ENCODE measurements at regions not wholly inside any gene's neighbourhood (a gene's known extent, or its start where the extent isn't known, plus 50 kb on each side); places are given as distances from the start of the nearest gene placed in this dataset.
"Not testable (repeated sequence)": the region's sequence is repeated elsewhere in the genome, so short reads cannot be mapped to it uniquely, and the experiment has no call there.

GRCh38 chr12:19921716-19922115 is 446.6 kb upstream of the PDE3A start:
- CTCF ChIA-PET; H3K9me3 Mint-ChIP-seq (ENCODE audit: insufficient read depth); H3K4me1 Mint-ChIP-seq (ENCODE audit: low read depth): not testable (repeated sequence)

GRCh38 chr12:19922717-19923116 is 445.6 kb upstream of the PDE3A start:
- Mint-ChIP-seq H3K27me3 (ENCODE audit: low read depth) (peaks cover 4% of the 10 kb centered on the region), H3K4me1 (ENCODE audit: low read depth) (no peaks in the 10 kb centered on the region), H3K27ac (no peak overlapping the region), H3K9me3 (ENCODE audit: insufficient read depth) (no peaks in the 10 kb centered on the region), H3K36me3 (ENCODE audit: low read depth) (no peaks in the 10 kb centered on the region), H3K4me3 (no peak overlapping the region)
- DNase-seq (no peak), ATAC-seq (no peak)
- CTCF ChIA-PET, result no interaction called here
- POLR2A ChIA-PET, result interaction anchor here (0.6 kb wide), 1 partner anchor 12 kb away, joined by 3 read pairs; no protein-coding TSS in a partner anchor

More at GRCh38 chr12:19921716-19922115, 446.6 kb upstream of the PDE3A start:
- H3K4me3 Mint-ChIP-seq; H3K27me3 Mint-ChIP-seq (ENCODE audit: low read depth); H3K36me3 Mint-ChIP-seq (ENCODE audit: low read depth); ATAC-seq; H3K27ac Mint-ChIP-seq; DNase-seq; POLR2A ChIA-PET: not testable (repeated sequence)

- no peak for ATAC-seq
- Mint-ChIP-seq H3K9me3 (ENCODE audit: insufficient read depth) (no peaks in the 10 kb centered on the region), H3K27ac (no peak overlapping the region), H3K27me3 (ENCODE audit: low read depth) (peaks cover 4% of the 10 kb centered on the region), H3K36me3 (ENCODE audit: low read depth) (no peaks in the 10 kb centered on the region), H3K4me1 (ENCODE audit: low read depth) (no peaks in the 10 kb centered on the region), H3K4me3 (no peak overlapping the region)
- ChIA-PET CTCF (no interaction called here), POLR2A (no interaction called here)
- DNase-seq, result no peak
Observed at GRCh38 chr12:19924360-19924759, 444.0 kb upstream of the PDE3A start.

GRCh38 chr12:19925841-19926240 is 442.5 kb upstream of the PDE3A start:
- DNase-seq (no peak), ATAC-seq (no peak)
- no peak overlapping the region for H3K27ac Mint-ChIP-seq
- H3K9me3 Mint-ChIP-seq (ENCODE audit: insufficient read depth), result no peaks in the 10 kb centered on the region
- no peaks in the 10 kb centered on the region for H3K36me3 Mint-ChIP-seq (ENCODE audit: low read depth)
- H3K4me1 Mint-ChIP-seq (ENCODE audit: low read depth), result no peaks in the 10 kb centered on the region
- ChIA-PET POLR2A (no interaction called here), CTCF (no interaction called here)
- no peak overlapping the region for H3K4me3 Mint-ChIP-seq
- H3K27me3 Mint-ChIP-seq (ENCODE audit: low read depth), result peaks cover 6% of the 10 kb centered on the region

GRCh38 chr12:19926266-19926665 is 442.1 kb upstream of the PDE3A start:
- DNase-seq (no peak), ATAC-seq (no peak)
- Mint-ChIP-seq H3K9me3 (ENCODE audit: insufficient read depth) (no peaks in the 10 kb centered on the region), H3K27ac (no peak overlapping the region), H3K4me3 (no peak overlapping the region), H3K36me3 (ENCODE audit: low read depth) (no peaks in the 10 kb centered on the region), H3K27me3 (ENCODE audit: low read depth) (peaks cover 6% of the 10 kb centered on the region), H3K4me1 (ENCODE audit: low read depth) (no peaks in the 10 kb centered on the region)
- CTCF ChIA-PET, result no interaction called here
- POLR2A ChIA-PET, result no interaction called here

GRCh38 chr12:19927661-19928060 is 440.7 kb upstream of the PDE3A start:
- Mint-ChIP-seq H3K9me3 (ENCODE audit: insufficient read depth) (no peaks in the 10 kb centered on the region), H3K36me3 (ENCODE audit: low read depth) (no peaks in the 10 kb centered on the region), H3K27me3 (ENCODE audit: low read depth) (peaks cover 6% of the 10 kb centered on the region), H3K4me1 (ENCODE audit: low read depth) (no peaks in the 10 kb centered on the region), H3K4me3 (no peak overlapping the region), H3K27ac (no peak overlapping the region)
- ChIA-PET POLR2A (no interaction called here), CTCF (no interaction called here)
- DNase-seq, result no peak
- no peak for ATAC-seq

- Mint-ChIP-seq H3K9me3 (ENCODE audit: insufficient read depth) (no peaks in the 10 kb centered on the region), H3K4me3 (no peak overlapping the region), H3K27ac (no peak overlapping the region), H3K36me3 (ENCODE audit: low read depth) (no peaks in the 10 kb centered on the region), H3K27me3 (ENCODE audit: low read depth) (peaks cover 2% of the 10 kb centered on the region), H3K4me1 (ENCODE audit: low read depth) (no peaks in the 10 kb centered on the region)
- DNase-seq (no peak), ATAC-seq (no peak)
- POLR2A ChIA-PET, result no interaction called here
- CTCF ChIA-PET, result no interaction called here
Observed at GRCh38 chr12:19932413-19932812, 435.9 kb upstream of the PDE3A start.

- Mint-ChIP-seq H3K36me3 (ENCODE audit: low read depth) (no peaks in the 10 kb centered on the region), H3K27me3 (ENCODE audit: low read depth) (peaks cover 2% of the 10 kb centered on the region), H3K4me3 (no peak overlapping the region), H3K27ac (no peak overlapping the region), H3K9me3 (ENCODE audit: insufficient read depth) (no peaks in the 10 kb centered on the region), H3K4me1 (ENCODE audit: low read depth) (no peaks in the 10 kb centered on the region)
- DNase-seq (no peak), ATAC-seq (no peak)
- CTCF ChIA-PET, result no interaction called here
- POLR2A ChIA-PET, result no interaction called here
Observed at GRCh38 chr12:19933924-19934323, 434.4 kb upstream of the PDE3A start.

GRCh38 chr12:19937161-19937560 is 431.2 kb upstream of the PDE3A start:
- no peaks in the 10 kb centered on the region for H3K27me3 Mint-ChIP-seq (ENCODE audit: low read depth)

GRCh38 chr12:19938031-19938430 is 430.3 kb upstream of the PDE3A start:
- Mint-ChIP-seq H3K27ac (no peak overlapping the region), H3K4me1 (ENCODE audit: low read depth) (no peaks in the 10 kb centered on the region), H3K27me3 (ENCODE audit: low read depth) (no peaks in the 10 kb centered on the region), H3K4me3 (no peak overlapping the region), H3K9me3 (ENCODE audit: insufficient read depth) (no peaks in the 10 kb centered on the region), H3K36me3 (ENCODE audit: low read depth) (no peaks in the 10 kb centered on the region)
- ATAC-seq, result no peak
- CTCF ChIA-PET, result no interaction called here
- POLR2A ChIA-PET, result no interaction called here
- no peak for DNase-seq

More at GRCh38 chr12:19937161-19937560, 431.2 kb upstream of the PDE3A start:
- ATAC-seq, result no peak
- ChIA-PET CTCF (no interaction called here), POLR2A (no interaction called here)
- Mint-ChIP-seq H3K9me3 (ENCODE audit: insufficient read depth) (no peaks in the 10 kb centered on the region), H3K27ac (no peak overlapping the region), H3K36me3 (ENCODE audit: low read depth) (no peaks in the 10 kb centered on the region), H3K4me1 (ENCODE audit: low read depth) (no peaks in the 10 kb centered on the region), H3K4me3 (no peak overlapping the region)
- DNase-seq, result no peak

- ChIA-PET CTCF (no interaction called here), POLR2A (no interaction called here)
- no peak overlapping the region for H3K27ac Mint-ChIP-seq
- no peaks in the 10 kb centered on the region for H3K9me3 Mint-ChIP-seq (ENCODE audit: insufficient read depth)
- no peak overlapping the region for H3K4me3 Mint-ChIP-seq
- DNase-seq (no peak), ATAC-seq (no peak)
- no peaks in the 10 kb centered on the region for H3K27me3 Mint-ChIP-seq (ENCODE audit: low read depth)
- H3K4me1 Mint-ChIP-seq (ENCODE audit: low read depth), result no peaks in the 10 kb centered on the region
- no peaks in the 10 kb centered on the region for H3K36me3 Mint-ChIP-seq (ENCODE audit: low read depth)
Observed at GRCh38 chr12:19938491-19938890, 429.8 kb upstream of the PDE3A start.

- Mint-ChIP-seq H3K4me3 (no peak overlapping the region), H3K27me3 (ENCODE audit: low read depth) (no peaks in the 10 kb centered on the region), H3K36me3 (ENCODE audit: low read depth) (no peaks in the 10 kb centered on the region), H3K9me3 (ENCODE audit: insufficient read depth) (no peaks in the 10 kb centered on the region), H3K4me1 (ENCODE audit: low read depth) (no peaks in the 10 kb centered on the region), H3K27ac (no peak overlapping the region)
- ChIA-PET CTCF (no interaction called here), POLR2A (no interaction called here)
- DNase-seq (no peak), ATAC-seq (no peak)
Observed at GRCh38 chr12:19940267-19940666, 428.1 kb upstream of the PDE3A start.

- DNase-seq (no peak), ATAC-seq (no peak)
- POLR2A ChIA-PET, result no interaction called here
- H3K9me3 Mint-ChIP-seq (ENCODE audit: insufficient read depth), result no peaks in the 10 kb centered on the region
- no peaks in the 10 kb centered on the region for H3K4me1 Mint-ChIP-seq (ENCODE audit: low read depth)
- H3K27ac Mint-ChIP-seq, result no peak overlapping the region
- H3K4me3 Mint-ChIP-seq, result no peak overlapping the region
- CTCF ChIA-PET, result no interaction called here
- H3K27me3 Mint-ChIP-seq (ENCODE audit: low read depth), result no peaks in the 10 kb centered on the region
- no peaks in the 10 kb centered on the region for H3K36me3 Mint-ChIP-seq (ENCODE audit: low read depth)
Observed at GRCh38 chr12:19941096-19941495, 427.2 kb upstream of the PDE3A start.

All from activated CD8-positive, alpha-beta T cell treated with anti-CD3 and anti-CD28 coated beads, Interleukin-2, amount 10 ng/mL, durations not matched to agents 7 days and 5 days (primary cell).